LNCAP (cell line): ENCODE measurements at regions not wholly inside any gene's neighbourhood (a gene's known extent, or its start where the extent isn't known, plus 50 kb on each side); places are given as distances from the start of the nearest gene placed in this dataset.

ENCODE experiments used
- CTCF ChIP-seq: fragments of 450-650 bp; IDR thresholded peaks from 2 replicates; pipeline ENCODE4 v1.5.1; 2017; ENCODE audit warnings: mild to moderate bottlenecking

GRCh38 chr6:105767541-105767940 lies 318.6 kb upstream of the PRDM1 start:
- no peak for TF ChIP-seq CTCF

- TF ChIP-seq CTCF, result no peak
These were observed 320.9 kb upstream of the PRDM1 start for GRCh38 chr6:105765239-105765638.

- no peak for TF ChIP-seq CTCF
These were observed 321.8 kb upstream of the PRDM1 start for GRCh38 chr6:105764315-105764714.

- no peak for TF ChIP-seq CTCF
These were observed 322.3 kb upstream of the PRDM1 start for GRCh38 chr6:105763866-105764265.

GRCh38 chr6:105760746-105761145 lies 325.4 kb upstream of the PRDM1 start:
- no peak for TF ChIP-seq CTCF

- TF ChIP-seq CTCF, result no peak
These were observed 326.2 kb upstream of the PRDM1 start for GRCh38 chr6:105759946-105760345.

GRCh38 chr6:105759015-105759414 lies 327.1 kb upstream of the PRDM1 start:
- TF ChIP-seq CTCF, result no peak

GRCh38 chr6:105757512-105758200 lies 328.5 kb upstream of the PRDM1 start:
- TF ChIP-seq CTCF, result no peak
